ENCODE measurements at regions not wholly inside any gene's neighbourhood (a gene's known extent, or its start where the extent isn't known, plus 50 kb on each side); places are given as distances from the start of the nearest gene placed in this dataset.
"Not testable (repeated sequence)": the region's sequence is repeated elsewhere in the genome, so short reads cannot be mapped to it uniquely, and the experiment has no call there.

GRCh38 chr16:72453856-72454255 is 281.9 kb upstream of the PMFBP1 start:
- DNase-seq, result not testable (repeated sequence)

DNA sequence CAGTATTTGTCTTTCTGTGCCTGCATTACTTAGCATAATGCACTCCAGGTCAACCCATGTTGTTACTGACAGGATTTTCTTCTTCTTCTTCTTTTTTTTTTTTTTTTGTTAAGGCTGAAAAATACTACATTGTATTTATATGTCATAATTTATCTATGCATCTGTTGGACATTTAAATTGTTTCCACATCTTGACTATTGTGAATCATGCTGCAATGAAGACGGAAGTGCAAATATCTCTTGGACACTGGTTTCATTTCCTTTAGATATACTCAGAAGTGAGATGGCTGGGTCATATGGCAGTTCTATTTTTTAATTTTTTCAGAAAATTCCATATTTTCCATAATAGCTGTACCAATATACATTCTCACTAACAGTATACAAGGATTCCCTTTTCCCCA is 272.7 kb upstream of the PMFBP1 start:
- no peak for DNase-seq

- DNase-seq, result no peak
These were observed 271.9 kb upstream of the PMFBP1 start for GRCh38 chr16:72443809-72444208.

DNA sequence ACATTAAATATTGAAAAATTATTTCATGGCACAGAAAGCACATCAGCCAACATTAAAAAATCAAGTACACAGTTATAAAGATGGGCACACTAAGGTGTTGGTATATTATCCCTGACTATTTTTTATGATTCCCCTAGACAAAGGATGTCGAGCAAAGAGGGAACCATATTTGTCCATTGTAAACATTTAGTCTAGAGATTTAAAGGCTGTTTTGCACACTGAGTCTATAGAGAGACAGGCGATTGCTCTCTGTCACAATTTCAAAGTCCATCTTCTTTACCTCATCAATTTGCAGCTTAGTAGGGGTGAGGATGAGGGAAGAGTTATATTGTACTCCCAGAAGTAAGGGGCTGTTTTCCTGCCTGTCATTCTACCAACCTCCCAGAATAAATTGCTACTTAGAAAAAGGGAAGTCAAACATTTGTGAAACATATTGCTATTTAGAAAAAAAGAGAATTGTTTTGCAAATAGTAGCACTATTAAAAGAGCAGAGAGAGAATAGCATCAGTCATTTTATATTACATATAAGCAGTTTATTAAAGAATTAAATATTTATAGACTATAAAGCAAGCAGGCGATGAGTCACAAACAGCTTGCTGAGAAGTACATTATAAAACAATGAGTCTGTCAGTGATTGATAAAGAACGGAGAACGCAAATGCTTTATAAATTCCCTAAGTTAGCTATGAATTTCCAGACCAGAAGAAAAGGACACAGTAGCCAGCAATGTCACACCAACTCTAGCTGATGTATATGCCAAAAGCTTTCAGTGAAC is 270.6 kb upstream of the PMFBP1 start:
- DNase-seq, result no peak

DNA sequence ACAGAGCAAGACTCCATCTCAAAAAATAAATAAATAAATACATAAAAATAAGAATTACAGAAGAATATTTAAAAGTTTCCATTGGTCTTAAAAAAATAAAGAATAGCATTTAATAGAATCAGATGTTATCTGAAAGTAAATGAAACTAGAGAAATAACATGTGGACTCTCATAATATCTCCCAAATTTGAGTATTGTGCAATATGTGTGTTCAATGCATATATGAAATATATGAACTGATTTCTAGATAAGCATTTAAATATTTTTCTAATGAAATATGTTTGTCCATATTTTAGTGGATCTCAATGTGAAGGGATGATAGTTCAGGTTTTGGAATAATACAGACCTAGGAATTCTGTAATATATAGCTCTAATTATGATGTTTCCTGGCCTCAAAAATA is 265.9 kb upstream of the PMFBP1 start:
- DNase-seq, result no peak

- DNase-seq, result no peak
These were observed 262.2 kb upstream of the PMFBP1 start for GRCh38 chr16:72434159-72434558.

GRCh38 chr16:72430121-72430520 is 258.2 kb upstream of the PMFBP1 start:
- DNase-seq, result no peak

- no peak for DNase-seq
These were observed 257.7 kb upstream of the PMFBP1 start for GRCh38 chr16:72429671-72430081.

- DNase-seq, result no peak
These were observed 256.9 kb upstream of the PMFBP1 start for GRCh38 chr16:72428681-72429376.

GRCh38 chr16:72427783-72428331 is 255.9 kb upstream of the PMFBP1 start:
- DNase-seq, result no peak

DNA sequence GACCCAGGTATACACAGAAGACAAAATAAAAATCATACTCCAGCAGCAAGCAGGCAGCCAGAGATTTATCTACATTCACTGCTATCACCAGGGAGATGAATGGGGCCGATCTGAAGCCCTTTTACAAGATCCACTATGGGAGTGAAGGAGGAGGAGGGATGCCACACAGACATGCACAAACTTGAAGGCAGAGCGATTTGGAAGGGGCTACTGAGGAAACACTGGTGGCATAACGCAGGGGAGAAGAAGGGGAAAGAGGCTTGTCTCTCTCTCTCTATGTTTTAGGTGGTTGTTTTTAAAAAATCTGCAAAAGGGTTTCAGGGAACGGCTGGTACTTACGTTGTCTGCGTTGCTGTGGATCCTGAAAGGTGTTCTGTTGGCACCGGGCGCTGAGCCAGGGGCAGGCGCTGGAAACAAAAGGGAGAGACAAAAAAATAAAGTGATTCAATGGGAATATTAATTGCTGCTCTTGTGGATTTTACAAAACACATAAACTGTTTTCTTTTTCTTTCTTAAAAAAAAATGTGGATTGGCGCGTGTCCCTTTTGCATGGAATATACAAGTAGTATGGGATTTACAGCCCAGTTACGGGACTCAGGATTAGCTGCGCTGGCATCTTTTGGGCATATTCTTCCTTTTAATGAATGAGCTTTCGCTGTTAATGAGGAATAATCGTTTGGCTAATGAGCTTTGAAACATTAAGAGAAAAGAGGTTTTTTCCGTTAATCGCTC is 255.3 kb upstream of the PMFBP1 start:
- DNase-seq, result no peak

DNA sequence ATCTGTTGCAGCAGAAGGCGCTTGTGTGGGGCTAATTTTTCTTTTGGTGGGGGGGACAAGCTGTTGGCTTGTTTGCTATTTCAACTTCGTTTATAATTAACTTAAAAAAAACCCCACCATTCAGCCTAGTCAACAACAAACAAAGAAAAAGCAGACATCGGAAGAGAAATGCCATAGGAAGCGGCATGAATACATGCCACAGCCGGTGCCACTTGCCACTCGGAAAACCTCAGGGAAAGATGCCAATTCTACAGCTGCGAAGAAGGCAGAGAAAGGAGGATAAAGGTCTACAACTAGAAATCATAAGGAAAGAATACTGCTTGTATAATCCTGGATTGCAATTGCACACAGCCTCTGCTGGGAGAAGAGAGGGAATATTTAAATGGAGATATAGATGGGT is 254.4 kb upstream of the PMFBP1 start:
- DNase-seq, result no peak

DNA sequence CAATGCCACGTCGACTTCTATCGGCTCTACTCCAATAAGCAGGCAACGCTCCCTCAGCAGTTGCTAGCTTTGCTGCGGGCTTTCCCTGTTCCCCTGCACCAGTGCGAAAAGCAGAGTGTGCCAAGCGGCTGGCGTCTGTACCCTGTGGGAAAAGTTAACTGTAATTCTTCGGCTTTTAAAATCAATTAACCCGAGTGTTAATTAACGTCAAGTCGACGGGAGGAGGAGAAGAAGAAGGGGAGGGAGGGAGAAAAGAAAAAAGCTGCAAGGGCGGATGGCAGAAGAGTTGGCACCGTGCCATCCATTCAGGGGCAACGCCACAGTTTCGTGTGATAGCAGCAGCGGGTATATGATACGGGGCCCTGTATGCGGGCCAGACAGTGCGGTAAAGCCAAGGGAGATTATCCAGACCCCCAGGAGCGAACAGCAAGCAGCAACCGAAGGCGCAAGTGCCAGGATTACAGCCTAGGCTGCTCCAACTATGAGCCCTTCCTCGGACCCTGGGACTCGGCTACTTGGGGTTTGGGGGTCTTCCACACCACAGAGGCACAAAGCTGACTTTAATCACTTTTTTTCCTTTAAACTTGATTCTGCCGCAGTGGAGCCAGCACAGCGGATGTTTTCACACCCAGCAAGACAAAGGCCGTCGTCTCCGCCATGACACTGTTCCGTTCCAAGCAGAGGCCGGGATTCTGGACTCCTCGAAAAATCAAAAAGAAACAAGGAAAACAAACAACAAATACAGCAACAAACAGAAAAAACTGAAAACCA is 253.8 kb upstream of the PMFBP1 start:
- no peak for DNase-seq

DNA sequence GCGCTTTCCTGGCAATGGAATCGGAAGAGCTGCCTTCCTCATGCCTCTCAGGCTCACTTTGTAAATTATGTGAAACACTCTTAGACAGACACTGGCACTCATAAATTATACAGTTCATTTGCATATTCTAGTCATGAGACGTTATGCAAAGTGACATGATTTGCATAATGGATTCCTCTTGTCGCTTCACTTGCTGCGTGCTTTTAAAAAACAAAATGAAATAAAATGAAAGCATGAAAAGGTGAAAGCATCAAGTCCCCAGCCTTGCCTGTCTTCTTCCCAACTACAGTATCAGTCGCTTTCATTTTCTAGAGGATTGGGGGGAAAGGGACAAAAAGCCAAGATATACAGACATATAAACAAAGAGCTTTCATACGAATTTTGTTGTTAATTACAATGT is 252.8 kb upstream of the PMFBP1 start:
- DNase-seq, result no peak

DNA sequence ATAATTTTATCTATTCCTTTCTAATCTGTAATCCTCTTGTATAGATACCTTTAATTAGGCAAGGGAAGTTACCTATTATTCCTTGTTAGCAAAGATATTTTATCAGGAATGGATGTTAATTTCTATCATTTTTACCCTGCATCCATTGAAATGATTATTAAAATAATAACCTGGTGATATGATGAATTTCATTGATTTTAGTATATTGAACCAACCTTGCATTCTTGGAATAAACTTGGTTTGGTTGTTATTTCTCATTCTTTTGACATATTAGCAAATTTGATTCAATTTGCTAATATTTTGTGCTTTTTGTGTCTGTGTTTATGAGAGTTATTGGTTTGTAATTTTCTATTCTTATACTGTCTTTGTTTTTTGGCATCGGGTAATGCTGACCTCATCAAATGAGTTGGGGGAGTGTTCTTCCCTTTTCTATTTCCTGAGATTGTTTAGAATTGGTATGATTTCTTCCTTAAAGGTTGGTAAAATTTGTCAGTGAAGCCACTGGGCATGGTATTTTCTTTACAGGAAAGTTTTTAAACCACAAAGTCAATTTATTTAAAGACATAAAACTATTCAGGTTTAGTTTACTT is 250.4 kb upstream of the PMFBP1 start:
- no peak for DNase-seq

GRCh38 chr16:72419638-72420037 is 247.7 kb upstream of the PMFBP1 start:
- DNase-seq, result no peak

- DNase-seq, result no peak
These were observed 243.4 kb upstream of the PMFBP1 start for GRCh38 chr16:72415379-72415778.

GRCh38 chr16:72410492-72410891 is 238.5 kb upstream of the PMFBP1 start:
- no peak for DNase-seq

- DNase-seq, result no peak
These were observed 237.5 kb upstream of the PMFBP1 start for GRCh38 chr16:72409423-72409822.

GRCh38 chr16:72406390-72406789 is 234.4 kb upstream of the PMFBP1 start:
- DNase-seq, result no peak

DNA sequence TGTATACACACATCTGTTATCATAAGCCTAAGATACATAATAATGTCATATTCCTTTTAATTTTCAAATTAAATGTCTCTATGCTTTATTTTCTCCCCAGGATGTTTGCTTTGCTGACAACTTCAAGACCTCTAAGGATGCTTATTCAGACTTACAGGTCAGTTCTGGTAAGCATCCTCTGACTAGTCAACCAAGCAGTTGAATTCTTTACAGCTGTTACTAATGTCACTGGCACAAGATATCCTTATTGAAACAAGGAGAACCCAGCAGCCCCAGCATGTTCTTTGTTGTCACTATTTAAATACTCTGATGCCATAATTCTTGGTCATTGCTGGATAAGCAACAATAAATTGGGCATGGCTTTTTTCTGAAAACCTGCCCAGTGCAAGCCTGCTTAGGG is 232.3 kb upstream of the PMFBP1 start:
- no peak for DNase-seq

GRCh38 chr16:72401084-72401361 is 229.1 kb upstream of the PMFBP1 start:
- no peak for DNase-seq
